22Rv1 (cell line): ENCODE measurements at regions not wholly inside any gene's neighbourhood (a gene's known extent, or its start where the extent isn't known, plus 50 kb on each side); places are given as distances from the start of the nearest gene placed in this dataset.

Experiments
- H3K27ac ChIP-seq: fragments of 450-650 bp; 2 replicates; pipeline ENCODE4 v1.5.1; 2017
- ZFX ChIP-seq: fragments of 450-650 bp; IDR thresholded peaks from 2 replicates; pipeline ENCODE4 v1.6.1; 2017; ENCODE audit warnings: antibody characterized with exemption, borderline replicate concordance
- TF ChIP-seq, protein P1 (sequence below): fragments of 450-650 bp; IDR thresholded peaks from 2 replicates; pipeline ENCODE4 v1.5.1; 2017; ENCODE audit warnings: mild to moderate bottlenecking

DNA sequence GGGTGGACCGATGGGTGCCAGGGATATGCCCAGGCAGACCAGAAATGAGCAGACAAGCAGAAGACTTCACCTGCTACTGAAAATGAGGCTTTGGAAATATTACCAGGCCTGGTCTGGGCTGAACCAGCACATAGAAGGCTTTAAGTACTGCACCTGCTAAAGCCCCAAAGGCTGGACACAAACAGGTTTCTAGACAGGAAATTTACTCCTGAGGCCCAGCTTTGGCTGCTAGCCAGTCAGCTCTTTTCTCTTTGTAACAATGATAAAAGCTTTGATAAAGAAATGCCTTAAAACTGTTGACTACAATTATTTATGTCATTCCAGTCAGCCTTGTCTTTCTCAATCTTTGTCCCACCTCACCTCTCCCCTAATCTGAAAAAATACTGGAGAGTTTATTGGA is 228.9 kb upstream of the EGLN3 start:
- TF ChIP-seq, protein P1, sequence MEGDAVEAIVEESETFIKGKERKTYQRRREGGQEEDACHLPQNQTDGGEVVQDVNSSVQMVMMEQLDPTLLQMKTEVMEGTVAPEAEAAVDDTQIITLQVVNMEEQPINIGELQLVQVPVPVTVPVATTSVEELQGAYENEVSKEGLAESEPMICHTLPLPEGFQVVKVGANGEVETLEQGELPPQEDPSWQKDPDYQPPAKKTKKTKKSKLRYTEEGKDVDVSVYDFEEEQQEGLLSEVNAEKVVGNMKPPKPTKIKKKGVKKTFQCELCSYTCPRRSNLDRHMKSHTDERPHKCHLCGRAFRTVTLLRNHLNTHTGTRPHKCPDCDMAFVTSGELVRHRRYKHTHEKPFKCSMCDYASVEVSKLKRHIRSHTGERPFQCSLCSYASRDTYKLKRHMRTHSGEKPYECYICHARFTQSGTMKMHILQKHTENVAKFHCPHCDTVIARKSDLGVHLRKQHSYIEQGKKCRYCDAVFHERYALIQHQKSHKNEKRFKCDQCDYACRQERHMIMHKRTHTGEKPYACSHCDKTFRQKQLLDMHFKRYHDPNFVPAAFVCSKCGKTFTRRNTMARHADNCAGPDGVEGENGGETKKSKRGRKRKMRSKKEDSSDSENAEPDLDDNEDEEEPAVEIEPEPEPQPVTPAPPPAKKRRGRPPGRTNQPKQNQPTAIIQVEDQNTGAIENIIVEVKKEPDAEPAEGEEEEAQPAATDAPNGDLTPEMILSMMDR: no peak
- TF ChIP-seq ZFX: no peak
- H3K27ac ChIP-seq: no peak overlapping the region

- H3K27ac ChIP-seq: no peak overlapping the region
- TF ChIP-seq ZFX: no peak
- TF ChIP-seq, protein P1: no peak
Measured at GRCh38 chr14:34177466-34177865, 226.6 kb upstream of the EGLN3 start.

DNA sequence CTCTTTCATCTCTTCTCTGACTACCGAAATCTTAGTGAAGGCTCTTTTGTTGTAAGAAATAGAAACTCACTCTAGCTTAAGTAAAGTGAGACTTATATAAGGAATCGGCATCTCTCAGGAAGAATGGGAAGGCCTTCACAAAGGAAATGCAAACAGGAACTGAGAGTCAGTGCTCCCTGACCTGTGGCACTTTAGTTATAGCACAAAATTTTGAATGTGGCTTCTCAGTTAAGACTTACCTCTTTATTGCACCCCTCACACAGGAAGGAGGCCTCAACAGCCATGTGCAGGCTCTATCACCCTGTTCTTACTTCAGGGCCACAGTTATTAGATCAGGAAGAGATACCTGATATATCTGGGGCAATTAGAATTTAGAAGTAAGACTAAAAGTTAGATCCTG is 224.7 kb upstream of the EGLN3 start:
- no peak overlapping the region for H3K27ac ChIP-seq
- TF ChIP-seq, protein P1: no peak
- TF ChIP-seq ZFX: no peak

DNA sequence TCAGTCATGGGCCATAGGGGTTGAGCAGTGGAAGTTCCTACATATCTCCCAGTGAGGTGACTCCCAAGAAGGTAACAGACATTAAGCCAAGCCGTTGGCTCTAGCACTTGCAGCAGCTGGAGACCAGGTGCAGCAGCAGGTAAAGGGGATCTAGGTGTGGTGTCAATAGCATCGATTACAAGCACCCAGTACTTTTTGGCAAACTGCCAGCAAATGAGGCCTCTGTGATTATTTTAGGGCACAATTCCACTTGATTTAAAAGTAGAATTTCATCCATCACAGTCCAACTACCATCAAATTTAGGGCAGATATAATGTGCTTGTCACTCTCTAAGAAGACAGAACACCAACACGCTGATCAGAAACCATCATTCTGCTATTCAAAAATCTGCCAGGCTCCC is 224.1 kb upstream of the EGLN3 start:
- no peak for TF ChIP-seq ZFX
- TF ChIP-seq, protein P1: no peak

DNA sequence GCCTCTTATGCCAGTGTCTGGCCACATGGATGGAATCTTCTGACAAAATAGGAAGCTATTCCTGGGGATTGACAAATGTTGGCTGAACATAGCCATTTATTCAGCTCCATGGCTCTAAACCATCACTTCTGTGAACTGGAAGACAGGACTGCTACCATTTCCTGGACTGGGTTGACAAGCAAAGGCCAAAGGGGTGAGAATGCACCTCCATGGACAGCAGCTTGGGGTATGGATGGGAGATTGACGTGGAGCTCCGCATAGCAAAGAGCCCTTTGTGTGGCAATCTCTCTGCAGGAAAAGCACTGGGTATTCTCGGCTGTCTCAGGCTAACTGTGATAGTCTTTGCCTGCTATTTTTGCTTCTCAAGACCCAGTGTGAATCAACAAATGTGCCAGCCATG is 223.0 kb upstream of the EGLN3 start:
- TF ChIP-seq, protein P1: no peak
- TF ChIP-seq ZFX: no peak
- H3K27ac ChIP-seq: no peak overlapping the region

More for the DNA sequence above, 224.1 kb upstream of the EGLN3 start:
- no peak overlapping the region for H3K27ac ChIP-seq

DNA sequence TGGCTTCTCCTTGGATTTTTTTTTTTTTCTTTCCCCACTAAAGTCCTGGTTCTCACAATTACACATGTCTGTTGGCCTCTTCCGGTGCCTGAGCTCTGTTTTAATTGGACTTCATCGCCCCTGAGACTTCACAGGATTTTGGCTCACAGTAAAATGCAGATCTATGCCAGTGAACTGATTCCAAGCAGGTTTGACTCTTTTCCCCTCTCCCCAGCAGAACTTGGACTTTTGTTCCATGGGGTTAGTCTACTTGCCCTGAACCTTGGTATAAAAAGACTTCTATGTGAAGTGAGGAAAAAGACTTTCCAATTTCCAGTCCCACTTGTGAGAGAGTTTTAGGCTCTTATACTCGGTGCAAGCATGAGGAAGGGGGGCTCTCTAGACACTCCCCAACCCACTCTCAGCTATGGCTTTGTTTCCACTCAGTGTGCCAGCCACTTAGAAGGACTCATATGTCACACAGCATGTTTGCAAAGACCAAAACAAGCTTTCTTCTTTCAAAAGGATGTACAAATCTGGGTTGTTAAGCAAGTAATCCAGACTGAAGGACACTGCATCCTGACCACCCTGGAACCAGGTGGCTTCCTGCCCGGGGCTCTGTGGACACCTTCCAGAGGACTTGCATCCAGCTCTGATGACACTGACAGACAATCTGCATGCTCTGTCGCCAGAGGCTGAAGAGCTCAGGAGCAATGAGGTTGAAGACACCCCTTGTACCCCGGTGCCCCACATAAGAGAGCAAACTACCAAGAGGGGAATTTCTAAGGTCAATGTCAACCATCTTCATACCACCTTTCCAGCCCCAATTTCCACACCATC is 221.9 kb upstream of the EGLN3 start:
- no peak overlapping the region for H3K27ac ChIP-seq
- TF ChIP-seq, protein P1: no peak
- no peak for TF ChIP-seq ZFX

- TF ChIP-seq ZFX: no peak
- TF ChIP-seq, protein P1: no peak
- H3K27ac ChIP-seq: no peak overlapping the region
Measured at GRCh38 chr14:34172173-34172451, 221.2 kb upstream of the EGLN3 start.
